ENCODE measurements at regions not wholly inside any gene's neighbourhood (a gene's known extent, or its start where the extent isn't known, plus 50 kb on each side); places are given as distances from the start of the nearest gene placed in this dataset.

DNA sequence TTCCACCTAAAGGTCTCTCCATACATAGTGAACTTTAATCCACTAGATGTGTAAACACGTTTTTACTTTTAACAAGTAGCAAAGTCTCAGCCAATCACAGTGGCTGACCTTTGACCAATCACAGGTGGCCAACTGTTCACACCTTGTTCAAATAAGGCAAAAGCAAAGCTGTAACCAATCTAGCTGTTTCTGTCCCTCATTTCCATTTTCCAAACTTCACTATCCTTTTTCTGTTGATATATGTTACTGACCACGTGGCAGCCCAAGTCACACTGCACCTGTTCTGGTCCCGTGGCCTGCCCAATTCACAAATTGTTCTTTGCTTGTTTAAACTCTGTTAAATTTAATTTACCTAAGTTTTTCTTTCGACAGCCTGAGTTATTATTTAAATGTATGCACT is 393.5 kb upstream of the NETO1 start:
- TF ChIP-seq EGR1 (IDR thresholded peaks at IDR 0.05; ENCODE audit: low read depth in 2 of 2) (no peak), ZBTB33 (IDR thresholded peaks at IDR 0.05) (no peak), JUND (IDR thresholded peaks at IDR 0.05) (no peak), HNF4G (IDR thresholded peaks at IDR 0.05) (no peak), FOXA1 (IDR thresholded peaks at IDR 0.05) (no peak), RXRA (IDR thresholded peaks at IDR 0.05) (no peak)
- TF ChIP-seq, protein P1, sequence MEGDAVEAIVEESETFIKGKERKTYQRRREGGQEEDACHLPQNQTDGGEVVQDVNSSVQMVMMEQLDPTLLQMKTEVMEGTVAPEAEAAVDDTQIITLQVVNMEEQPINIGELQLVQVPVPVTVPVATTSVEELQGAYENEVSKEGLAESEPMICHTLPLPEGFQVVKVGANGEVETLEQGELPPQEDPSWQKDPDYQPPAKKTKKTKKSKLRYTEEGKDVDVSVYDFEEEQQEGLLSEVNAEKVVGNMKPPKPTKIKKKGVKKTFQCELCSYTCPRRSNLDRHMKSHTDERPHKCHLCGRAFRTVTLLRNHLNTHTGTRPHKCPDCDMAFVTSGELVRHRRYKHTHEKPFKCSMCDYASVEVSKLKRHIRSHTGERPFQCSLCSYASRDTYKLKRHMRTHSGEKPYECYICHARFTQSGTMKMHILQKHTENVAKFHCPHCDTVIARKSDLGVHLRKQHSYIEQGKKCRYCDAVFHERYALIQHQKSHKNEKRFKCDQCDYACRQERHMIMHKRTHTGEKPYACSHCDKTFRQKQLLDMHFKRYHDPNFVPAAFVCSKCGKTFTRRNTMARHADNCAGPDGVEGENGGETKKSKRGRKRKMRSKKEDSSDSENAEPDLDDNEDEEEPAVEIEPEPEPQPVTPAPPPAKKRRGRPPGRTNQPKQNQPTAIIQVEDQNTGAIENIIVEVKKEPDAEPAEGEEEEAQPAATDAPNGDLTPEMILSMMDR (IDR thresholded peaks at IDR 0.05; ENCODE audit: low read depth, low read length, missing input control): no peak

Data from liver (tissue), 3 donors.